Neural cell (in vitro differentiated cells): ENCODE measurements at regions not wholly inside any gene's neighbourhood (a gene's known extent, or its start where the extent isn't known, plus 50 kb on each side); places are given as distances from the start of the nearest gene placed in this dataset.

Experiments
- H2AFZ ChIP-seq: fragments of 200-600, 300-800 bp; sonication (generic), shearing (Covaris generic); 2 replicates; pipeline ENCODE4 v1.6.0; 2014; ENCODE audit warnings: low read depth, mild to moderate bottlenecking, antibody characterized with exemption, low read length, moderate library complexity
- H3F3A ChIP-seq: fragments of 200-600 bp; shearing (Covaris generic); 2 replicates; pipeline ENCODE4 v1.6.1; 2016; ENCODE audit warnings: mild to moderate bottlenecking, moderate library complexity, mixed read lengths, antibody characterized with exemption, low read length; ENCODE audit not compliant: insufficient read depth, poor library complexity, severe bottlenecking
- H3K27ac ChIP-seq: fragments of 200-600, 300-800 bp; sonication (generic), shearing (Covaris generic); 2 replicates; pipeline ENCODE4 v1.5.1; 2014; ENCODE audit warnings: mild to moderate bottlenecking, low read length, moderate library complexity
- H3K27me3 ChIP-seq: fragments of 300-800, 200-600 bp; sonication (generic), shearing (Covaris generic); 2 replicates; pipeline ENCODE4 v1.6.0; 2014; ENCODE audit warnings: mild to moderate bottlenecking, low read depth, low read length, moderate library complexity; ENCODE audit not compliant: insufficient read depth
- H3K36me3 ChIP-seq: fragments of 300-800, 200-600 bp; sonication (generic), shearing (Covaris generic); 2 replicates; pipeline ENCODE4 v1.5.1; 2014; ENCODE audit warnings: mild to moderate bottlenecking, antibody characterized with exemption, low read length, moderate library complexity; ENCODE audit not compliant: insufficient read depth
- H3K4me2 ChIP-seq: fragments of 300-800, 200-600 bp; sonication (generic), shearing (Covaris generic); 2 replicates; pipeline ENCODE4 v1.6.0; 2014; ENCODE audit warnings: mild to moderate bottlenecking, low read length
- H3K4me3 ChIP-seq: fragments of 300-800, 200-600 bp; sonication (generic), shearing (Covaris generic); 2 replicates; pipeline ENCODE4 v1.5.1; 2014; ENCODE audit warnings: mild to moderate bottlenecking, low read length, moderate library complexity
- H3K79me2 ChIP-seq: fragments of 200-600 bp; shearing (Covaris generic); replicated peaks from 2 replicates; pipeline ENCODE4 v1.6.0; 2014; ENCODE audit warnings: mild to moderate bottlenecking, low read length, moderate library complexity; ENCODE audit not compliant: insufficient read depth
- H3K9ac ChIP-seq: fragments of 300-800, 200-600 bp; sonication (generic), shearing (Covaris generic); 2 replicates; pipeline ENCODE4 v1.6.1; 2016; ENCODE audit warnings: mild to moderate bottlenecking, low read length, mixed read lengths
- H3K9me2 ChIP-seq: fragments of 200-600 bp; shearing (Covaris generic); 2 replicates; pipeline ENCODE4 v1.6.1; 2016; ENCODE audit warnings: mild to moderate bottlenecking, low read length, mixed read lengths; ENCODE audit not compliant: insufficient read depth
- H3K9me3 ChIP-seq: fragments of 200-600, 300-800 bp; sonication (generic), shearing (Covaris generic); 2 replicates; pipeline ENCODE4 v1.6.1; 2016; ENCODE audit warnings: mild to moderate bottlenecking, mixed run types, low read length, moderate library complexity, mixed read lengths
- H4K20me1 ChIP-seq: fragments of 200-600 bp; shearing (Covaris generic); 2 replicates; pipeline ENCODE4 v1.6.1; 2016; ENCODE audit warnings: mild to moderate bottlenecking, mixed run types; ENCODE audit not compliant: insufficient read depth
- CTCF ChIP-seq: fragments of 450-650 bp; IDR thresholded peaks from 2 replicates; pipeline ENCODE4 v1.5.1; 2014; ENCODE audit warnings: antibody characterized with exemption, mild to moderate bottlenecking, moderate library complexity; ENCODE audit not compliant: poor library complexity, severe bottlenecking
- EP300 ChIP-seq: fragments of 450-650 bp; conservative IDR thresholded peaks from 2 replicates; pipeline ENCODE4 v1.6.1; 2014; ENCODE audit warnings: antibody characterized with exemption, mild to moderate bottlenecking, moderate library complexity; ENCODE audit not compliant: poor library complexity, severe bottlenecking
- EZH2 ChIP-seq: fragments of 200-600, 300-800 bp; shearing (Covaris generic), sonication (generic); IDR thresholded peaks from 2 replicates; pipeline ENCODE4 v1.6.1; 2014; ENCODE audit warnings: antibody characterized with exemption, low read length, borderline replicate concordance, mild to moderate bottlenecking; ENCODE audit not compliant: insufficient read depth, poor library complexity, severe bottlenecking
- MXI1 ChIP-seq: fragments of 450-650 bp; conservative IDR thresholded peaks from 2 replicates; pipeline ENCODE4 v1.6.1; 2014; ENCODE audit warnings: antibody characterized with exemption, mild to moderate bottlenecking; ENCODE audit not compliant: poor library complexity, severe bottlenecking
- POLR2AphosphoS5 ChIP-seq: IDR thresholded peaks from 2 replicates; pipeline ENCODE4 v1.6.1; 2012
- RAD21 ChIP-seq: fragments of 450-650 bp; conservative IDR thresholded peaks from 2 replicates; pipeline ENCODE4 v1.6.1; 2014; ENCODE audit warnings: antibody characterized with exemption, mild to moderate bottlenecking, moderate library complexity
- REST ChIP-seq: IDR thresholded peaks from 2 replicates; pipeline ENCODE4 v1.6.1; 2012; ENCODE audit warnings: borderline replicate concordance
- SMC3 ChIP-seq: fragments of 450-650 bp; conservative IDR thresholded peaks from 2 replicates; pipeline ENCODE4 v1.6.1; 2014; ENCODE audit warnings: antibody characterized with exemption, mild to moderate bottlenecking, moderate library complexity; ENCODE audit not compliant: poor library complexity

GRCh38 chr11:134506046-134506445, 94.0 kb upstream of the B3GAT1 start:
- Histone ChIP-seq H3F3A (no peaks in the 10 kb centered on the region), H3K27ac (no peak overlapping the region), H3K4me2 (no peak overlapping the region), H3K4me3 (no peak overlapping the region), H3K27me3 (no peaks in the 10 kb centered on the region), H3K9me2 (no peaks in the 10 kb centered on the region), H3K9ac (no peak overlapping the region), H3K79me2 (no peaks in the 10 kb centered on the region), H2AFZ (no peak overlapping the region), H4K20me1 (no peaks in the 10 kb centered on the region), H3K9me3 (no peaks in the 10 kb centered on the region), H3K36me3 (no peaks in the 10 kb centered on the region)
- no peak for TF ChIP-seq EP300
- no peak for TF ChIP-seq EZH2
- no peak for TF ChIP-seq MXI1
- TF ChIP-seq REST: no peak
- no peak for TF ChIP-seq SMC3
- no peak for TF ChIP-seq RAD21
- TF ChIP-seq POLR2AphosphoS5: no peak
- TF ChIP-seq CTCF: no peak

GRCh38 chr11:134505125-134505524, 93.1 kb upstream of the B3GAT1 start:
- Histone ChIP-seq H3F3A (no peaks in the 10 kb centered on the region), H2AFZ (no peak overlapping the region), H4K20me1 (no peaks in the 10 kb centered on the region), H3K4me2 (no peak overlapping the region), H3K9me3 (no peaks in the 10 kb centered on the region), H3K9ac (no peak overlapping the region), H3K79me2 (no peaks in the 10 kb centered on the region), H3K9me2 (no peaks in the 10 kb centered on the region), H3K27ac (no peak overlapping the region), H3K36me3 (no peaks in the 10 kb centered on the region), H3K4me3 (no peak overlapping the region), H3K27me3 (no peaks in the 10 kb centered on the region)
- TF ChIP-seq EP300 (no peak), REST (no peak), POLR2AphosphoS5 (no peak), EZH2 (no peak), RAD21 (no peak), MXI1 (no peak)
